HG03108 (cell line): ENCODE measurements at regions not wholly inside any gene's neighbourhood (a gene's known extent, or its start where the extent isn't known, plus 50 kb on each side); places are given as distances from the start of the nearest gene placed in this dataset.

ENCODE experiments used
- ATAC-seq: cut with Tn5 transposase; IDR thresholded peaks from one replicate; pipeline ENCODE4 v1.9.1; 2021; ENCODE audit warnings: moderate library complexity; ENCODE audit not compliant: unreplicated experiment

GRCh38 chr14:24693983-24694382 lies 60.0 kb upstream of the GZMB start:
- ATAC-seq: no peak

- no peak for ATAC-seq
Observed at GRCh38 chr14:24693353-24693737, 59.4 kb upstream of the GZMB start.

- no peak for ATAC-seq
Observed at GRCh38 chr14:24692382-24693352, 58.7 kb upstream of the GZMB start.

GRCh38 chr14:24690492-24690891 lies 56.5 kb upstream of the GZMB start:
- no peak for ATAC-seq

DNA sequence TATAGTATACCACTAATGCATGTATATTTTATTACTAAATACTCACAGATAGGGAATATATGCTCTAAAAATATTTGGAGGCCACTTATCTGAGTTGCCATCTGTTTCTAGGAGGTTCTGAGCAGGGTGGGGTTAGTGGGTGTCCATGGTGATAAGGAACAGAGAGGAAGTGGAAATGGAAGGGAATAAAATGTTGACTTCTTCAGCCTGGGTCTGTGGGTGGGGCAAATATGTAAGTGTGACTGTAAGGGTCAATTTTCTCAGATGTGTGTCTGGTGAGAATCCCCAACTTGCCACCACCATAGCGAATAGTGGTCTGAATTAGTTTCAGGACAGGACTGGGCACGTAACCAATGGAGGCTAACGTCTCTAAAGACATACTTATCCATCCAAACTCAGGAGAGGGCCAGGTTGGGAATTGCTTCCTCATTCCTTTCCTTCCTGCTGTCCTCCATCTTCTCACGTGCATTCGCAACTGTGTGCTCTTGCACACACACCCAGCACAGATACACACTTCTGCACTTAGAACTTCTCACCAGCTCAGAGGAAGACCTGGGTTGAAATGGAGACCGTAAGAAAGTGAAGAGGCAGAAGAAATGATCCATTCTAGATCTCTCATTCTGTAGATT lies 54.2 kb upstream of the GZMB start:
- no peak for ATAC-seq
